ENCODE measurements at regions not wholly inside any gene's neighbourhood (a gene's known extent, or its start where the extent isn't known, plus 50 kb on each side); places are given as distances from the start of the nearest gene placed in this dataset.

GRCh38 chr3:14329116-14329830 is 73.1 kb upstream of the SLC6A6 start:
- in situ Hi-C loops (cut with HindIII; ENCODE audit: low pct_ligation_motif_present, low pct_unique_long_range_greater_than_20kb, low sequenced_read_pairs), result no loop called here
- DNase-seq, result no peak

- in situ Hi-C loops (cut with HindIII; ENCODE audit: low pct_ligation_motif_present, low pct_unique_long_range_greater_than_20kb, low sequenced_read_pairs), result no loop called here
- DNase-seq, result no peak
Measured at GRCh38 chr3:14329842-14330241, 72.6 kb upstream of the SLC6A6 start.

GRCh38 chr3:14330508-14330907 is 71.9 kb upstream of the SLC6A6 start:
- in situ Hi-C loops (cut with HindIII; ENCODE audit: low pct_ligation_motif_present, low pct_unique_long_range_greater_than_20kb, low sequenced_read_pairs), result no loop called here
- no peak for DNase-seq

DNA sequence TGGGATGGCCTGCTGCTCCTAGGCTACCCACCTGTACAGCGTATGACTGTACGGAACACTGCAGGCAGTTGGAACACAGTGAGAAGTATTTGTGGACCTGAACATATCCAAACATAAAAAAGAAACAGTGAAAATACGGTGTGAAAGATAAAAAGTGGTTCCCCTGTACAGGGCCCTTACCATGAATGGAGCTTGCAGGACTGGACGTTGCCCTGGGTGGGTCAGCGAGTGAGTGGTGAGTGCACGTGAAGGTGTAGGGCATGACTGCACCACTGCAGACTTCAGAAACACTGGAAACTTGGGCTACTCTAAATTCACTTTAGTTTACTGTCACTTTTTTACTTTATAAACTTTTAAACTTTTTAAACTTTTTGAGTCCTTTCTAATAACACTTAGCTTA is 71.2 kb upstream of the SLC6A6 start:
- in situ Hi-C loops (cut with HindIII; ENCODE audit: low pct_ligation_motif_present, low pct_unique_long_range_greater_than_20kb, low sequenced_read_pairs), result no loop called here

GRCh38 chr3:14332392-14332791 is 70.0 kb upstream of the SLC6A6 start:
- no peak for DNase-seq
- in situ Hi-C loops (cut with HindIII; ENCODE audit: low pct_ligation_motif_present, low pct_unique_long_range_greater_than_20kb, low sequenced_read_pairs), result no loop called here

More for the DNA sequence above, 71.2 kb upstream of the SLC6A6 start:
- DNase-seq, result no peak

- no peak for DNase-seq
- in situ Hi-C loops (cut with HindIII; ENCODE audit: low pct_ligation_motif_present, low pct_unique_long_range_greater_than_20kb, low sequenced_read_pairs), result no loop called here
Measured at GRCh38 chr3:14333215-14333614, 69.2 kb upstream of the SLC6A6 start.

- DNase-seq, result no peak
- in situ Hi-C loops (cut with HindIII; ENCODE audit: low pct_ligation_motif_present, low pct_unique_long_range_greater_than_20kb, low sequenced_read_pairs), result no loop called here
Measured at GRCh38 chr3:14333621-14334020, 68.8 kb upstream of the SLC6A6 start.

DNA sequence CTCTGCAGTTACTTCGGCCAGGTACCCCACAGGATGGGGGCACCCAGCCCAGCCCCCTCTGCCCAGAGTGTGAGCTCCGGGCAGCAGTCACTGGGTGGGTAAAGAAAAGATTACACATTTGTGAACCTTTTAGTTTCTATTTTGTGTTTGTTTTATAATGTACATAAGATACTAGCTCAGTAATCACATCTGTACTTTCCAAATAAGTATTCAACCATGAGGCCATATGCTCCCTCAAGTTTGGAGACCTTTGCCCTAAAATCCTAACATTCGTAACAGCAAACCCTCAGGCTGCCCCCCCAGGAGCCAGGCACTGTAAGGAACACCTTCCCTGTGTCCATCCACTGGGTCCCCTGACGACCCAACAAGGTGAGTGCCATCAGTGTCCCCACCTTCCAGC is 68.3 kb upstream of the SLC6A6 start:
- in situ Hi-C loops (cut with HindIII; ENCODE audit: low pct_ligation_motif_present, low pct_unique_long_range_greater_than_20kb, low sequenced_read_pairs), result no loop called here

DNA sequence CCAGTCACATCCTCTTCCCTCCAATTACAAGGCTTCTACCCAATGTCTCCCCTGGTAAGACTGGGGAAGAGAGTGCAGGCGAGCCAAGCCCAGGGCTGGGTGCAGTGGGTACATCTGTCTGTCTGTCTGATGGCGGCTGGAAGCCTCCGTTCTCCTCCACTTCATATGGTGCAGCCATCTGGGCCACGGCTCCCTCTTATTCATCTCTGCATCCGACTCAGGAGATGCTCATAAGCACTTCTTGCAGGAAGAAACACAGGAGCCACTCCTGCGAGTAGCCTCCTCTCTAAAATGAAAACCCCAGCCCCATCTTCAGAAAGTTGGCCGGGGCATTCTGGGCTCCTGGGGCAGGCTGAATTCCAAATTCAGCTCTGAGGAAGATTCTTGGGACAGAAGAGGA is 67.5 kb upstream of the SLC6A6 start:
- in situ Hi-C loops (cut with HindIII; ENCODE audit: low pct_ligation_motif_present, low pct_unique_long_range_greater_than_20kb, low sequenced_read_pairs), result no loop called here

More for the DNA sequence above, 68.3 kb upstream of the SLC6A6 start:
- no peak for DNase-seq

GRCh38 chr3:14335774-14336748 is 66.3 kb upstream of the SLC6A6 start:
- in situ Hi-C loops (cut with HindIII; ENCODE audit: low pct_ligation_motif_present, low pct_unique_long_range_greater_than_20kb, low sequenced_read_pairs), result no loop called here
- DNase-seq, result no peak

More for the DNA sequence above, 67.5 kb upstream of the SLC6A6 start:
- DNase-seq, result no peak

DNA sequence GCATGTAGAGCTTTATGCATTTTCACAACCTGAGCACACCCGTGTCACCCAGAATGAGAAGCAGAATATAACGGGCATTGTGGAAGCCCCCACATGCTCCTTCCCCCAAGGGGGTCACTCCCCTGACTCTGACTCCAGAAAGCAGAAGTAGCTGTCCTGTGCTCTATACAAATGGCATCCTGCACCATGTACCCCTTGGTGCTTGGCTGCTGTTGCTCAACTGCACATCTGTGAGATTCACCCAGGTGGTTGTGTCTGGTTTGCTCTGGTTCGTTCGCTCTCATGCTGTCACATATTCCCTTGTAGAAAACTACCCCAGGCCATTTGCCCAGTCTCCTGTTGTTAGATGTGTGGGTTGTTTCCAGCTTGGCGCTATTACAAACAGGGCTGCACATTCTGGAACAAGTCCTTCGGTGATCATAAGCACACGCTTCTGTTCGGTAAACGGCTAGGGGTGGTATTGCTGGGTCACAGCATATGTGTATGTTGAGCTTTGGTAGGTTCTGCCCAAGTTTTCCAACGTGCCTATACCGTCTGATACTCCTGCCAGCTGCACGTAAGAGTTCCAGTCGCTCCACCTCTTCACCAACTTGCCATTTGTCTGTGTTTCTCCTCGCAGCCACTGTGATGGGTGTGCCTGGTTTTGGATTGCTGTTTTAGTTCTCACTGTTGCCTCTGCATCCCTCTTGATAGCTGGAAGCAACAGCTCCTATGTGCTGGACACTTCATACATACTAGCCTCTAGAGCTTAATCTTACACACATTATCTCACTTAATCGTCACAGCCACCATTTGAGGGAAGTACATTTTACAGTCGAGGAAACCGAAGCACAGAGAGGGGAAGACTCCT is 65.4 kb upstream of the SLC6A6 start:
- in situ Hi-C loops (cut with HindIII; ENCODE audit: low pct_ligation_motif_present, low pct_unique_long_range_greater_than_20kb, low sequenced_read_pairs), result no loop called here
- DNase-seq, result no peak

DNA sequence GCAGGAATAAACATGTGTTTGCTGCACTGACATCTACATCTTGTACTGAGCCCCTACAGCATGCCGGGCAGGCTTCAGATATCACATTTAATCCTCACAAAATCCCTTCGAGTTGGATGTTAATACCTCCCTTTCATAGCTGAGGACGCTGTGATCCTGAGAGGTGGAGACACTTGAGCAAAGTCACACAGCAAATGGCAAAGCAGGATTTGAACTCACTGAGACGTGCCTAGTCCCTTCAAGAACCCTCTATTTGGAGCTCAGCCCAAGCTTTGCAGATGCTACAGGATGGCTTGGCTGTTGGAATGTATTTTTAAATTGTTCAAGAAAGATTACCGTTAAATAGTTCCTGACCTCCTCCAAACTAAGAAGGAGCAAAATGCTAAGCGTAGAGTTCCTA is 64.6 kb upstream of the SLC6A6 start:
- no peak for DNase-seq
- in situ Hi-C loops (cut with HindIII; ENCODE audit: low pct_ligation_motif_present, low pct_unique_long_range_greater_than_20kb, low sequenced_read_pairs), result no loop called here

- in situ Hi-C loops (cut with HindIII; ENCODE audit: low pct_ligation_motif_present, low pct_unique_long_range_greater_than_20kb, low sequenced_read_pairs), result no loop called here
- DNase-seq, result no peak
Measured at GRCh38 chr3:14338242-14338641, 64.2 kb upstream of the SLC6A6 start.

GRCh38 chr3:14338898-14339458 is 63.4 kb upstream of the SLC6A6 start:
- no peak for DNase-seq
- in situ Hi-C loops (cut with HindIII; ENCODE audit: low pct_ligation_motif_present, low pct_unique_long_range_greater_than_20kb, low sequenced_read_pairs), result no loop called here

GRCh38 chr3:14340960-14341708 is 61.3 kb upstream of the SLC6A6 start:
- DNase-seq, result no peak
- in situ Hi-C loops (cut with HindIII; ENCODE audit: low pct_ligation_motif_present, low pct_unique_long_range_greater_than_20kb, low sequenced_read_pairs), result no loop called here

- in situ Hi-C loops (cut with HindIII; ENCODE audit: low pct_ligation_motif_present, low pct_unique_long_range_greater_than_20kb, low sequenced_read_pairs), result no loop called here
- DNase-seq, result no peak
Measured at GRCh38 chr3:14343338-14344112, 58.9 kb upstream of the SLC6A6 start.

DNA sequence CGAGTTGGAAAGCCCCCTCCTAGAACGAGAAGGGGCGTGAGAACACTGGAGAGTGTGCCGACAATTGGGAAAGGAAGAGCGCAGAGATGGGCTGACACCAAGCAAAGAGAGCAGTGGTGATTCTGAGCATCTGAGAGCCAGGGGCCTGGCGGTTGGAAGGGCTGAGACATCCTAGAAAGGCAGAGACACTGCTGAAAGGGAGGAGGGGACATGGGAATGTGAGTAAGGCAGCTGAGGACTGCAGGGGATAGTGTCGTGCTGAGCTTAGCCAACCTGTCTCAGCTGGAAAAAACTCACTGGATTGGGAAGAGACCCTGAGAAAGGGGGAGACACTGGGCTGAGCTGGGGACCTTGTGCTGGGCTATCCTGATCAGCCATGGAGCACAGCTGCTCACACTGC is 58.1 kb upstream of the SLC6A6 start:
- in situ Hi-C loops (cut with HindIII; ENCODE audit: low pct_ligation_motif_present, low pct_unique_long_range_greater_than_20kb, low sequenced_read_pairs), result no loop called here
- DNase-seq, result no peak
